ENCODE measurements at regions not wholly inside any gene's neighbourhood (a gene's known extent, or its start where the extent isn't known, plus 50 kb on each side); places are given as distances from the start of the nearest gene placed in this dataset.

GRCh38 chr6:139654888-139655782 lies 280.7 kb upstream of the CITED2 start:
- in situ Hi-C loops (cut with MboI; ENCODE audit: low pct_unique_long_range_greater_than_20kb, low sequenced_read_pairs), result no loop called here

GRCh38 chr6:139654309-139654708 lies 279.9 kb upstream of the CITED2 start:
- in situ Hi-C loops (cut with MboI; ENCODE audit: low pct_unique_long_range_greater_than_20kb, low sequenced_read_pairs), result no loop called here
- no peak for DNase-seq

More at GRCh38 chr6:139654888-139655782, 280.7 kb upstream of the CITED2 start:
- DNase-seq, result no peak

- in situ Hi-C loops (cut with MboI; ENCODE audit: low pct_unique_long_range_greater_than_20kb, low sequenced_read_pairs), result no loop called here
- DNase-seq, result no peak
Observed at GRCh38 chr6:139653111-139653510, 278.7 kb upstream of the CITED2 start.

- no peak for DNase-seq
- in situ Hi-C loops (cut with MboI; ENCODE audit: low pct_unique_long_range_greater_than_20kb, low sequenced_read_pairs), result no loop called here
Observed at GRCh38 chr6:139650941-139651340, 276.5 kb upstream of the CITED2 start.

- in situ Hi-C loops (cut with MboI; ENCODE audit: low pct_unique_long_range_greater_than_20kb, low sequenced_read_pairs), result loop anchor here (25.0 kb wide), 1 partner anchor 262 kb away; no protein-coding TSS in a partner anchor
- no peak for DNase-seq
Observed at GRCh38 chr6:139649732-139650131, 275.3 kb upstream of the CITED2 start.

- DNase-seq, result no peak
- in situ Hi-C loops (cut with MboI; ENCODE audit: low pct_unique_long_range_greater_than_20kb, low sequenced_read_pairs), result loop anchor here (25.0 kb wide), 1 partner anchor 262 kb away; no protein-coding TSS in a partner anchor
Observed at GRCh38 chr6:139649128-139649527, 274.7 kb upstream of the CITED2 start.

GRCh38 chr6:139648430-139649000 lies 274.1 kb upstream of the CITED2 start:
- in situ Hi-C loops (cut with MboI; ENCODE audit: low pct_unique_long_range_greater_than_20kb, low sequenced_read_pairs), result loop anchor here (25.0 kb wide), 1 partner anchor 261 kb away; no protein-coding TSS in a partner anchor

GRCh38 chr6:139647841-139648240 lies 273.4 kb upstream of the CITED2 start:
- in situ Hi-C loops (cut with MboI; ENCODE audit: low pct_unique_long_range_greater_than_20kb, low sequenced_read_pairs), result loop anchor here (25.0 kb wide), 1 partner anchor 261 kb away; no protein-coding TSS in a partner anchor
- DNase-seq, result no peak

More at GRCh38 chr6:139648430-139649000, 274.1 kb upstream of the CITED2 start:
- peak; percentile 89 for DNase-seq

GRCh38 chr6:139647016-139647415 lies 272.6 kb upstream of the CITED2 start:
- DNase-seq, result no peak
- in situ Hi-C loops (cut with MboI; ENCODE audit: low pct_unique_long_range_greater_than_20kb, low sequenced_read_pairs), result loop anchor here (25.0 kb wide), 1 partner anchor 260 kb away; no protein-coding TSS in a partner anchor

- in situ Hi-C loops (cut with MboI; ENCODE audit: low pct_unique_long_range_greater_than_20kb, low sequenced_read_pairs), result loop anchor here (25.0 kb wide), 1 partner anchor 258 kb away; no protein-coding TSS in a partner anchor
Observed at GRCh38 chr6:139644821-139645220, 270.4 kb upstream of the CITED2 start.

GRCh38 chr6:139643986-139644385 lies 269.5 kb upstream of the CITED2 start:
- in situ Hi-C loops (cut with MboI; ENCODE audit: low pct_unique_long_range_greater_than_20kb, low sequenced_read_pairs), result loop anchor here (25.0 kb wide), 1 partner anchor 257 kb away; no protein-coding TSS in a partner anchor

More at GRCh38 chr6:139644821-139645220, 270.4 kb upstream of the CITED2 start:
- no peak for DNase-seq

GRCh38 chr6:139642346-139642745 lies 267.9 kb upstream of the CITED2 start:
- in situ Hi-C loops (cut with MboI; ENCODE audit: low pct_unique_long_range_greater_than_20kb, low sequenced_read_pairs), result loop anchor here (25.0 kb wide), 1 partner anchor 255 kb away; no protein-coding TSS in a partner anchor
- no peak for DNase-seq

More at GRCh38 chr6:139643986-139644385, 269.5 kb upstream of the CITED2 start:
- no peak for DNase-seq

- DNase-seq, result peak; percentile 76
- in situ Hi-C loops (cut with MboI; ENCODE audit: low pct_unique_long_range_greater_than_20kb, low sequenced_read_pairs), result loop anchor here (25.0 kb wide), 1 partner anchor 254 kb away; no protein-coding TSS in a partner anchor
Observed at GRCh38 chr6:139641376-139641775, 266.9 kb upstream of the CITED2 start.

GRCh38 chr6:139640921-139641320 lies 266.5 kb upstream of the CITED2 start:
- peak; percentile 70 for DNase-seq
- in situ Hi-C loops (cut with MboI; ENCODE audit: low pct_unique_long_range_greater_than_20kb, low sequenced_read_pairs), result loop anchor here (25.0 kb wide), 1 partner anchor 254 kb away; no protein-coding TSS in a partner anchor

GRCh38 chr6:139640448-139640847 lies 266.0 kb upstream of the CITED2 start:
- DNase-seq, result peak; percentile 82
- in situ Hi-C loops (cut with MboI; ENCODE audit: low pct_unique_long_range_greater_than_20kb, low sequenced_read_pairs), result loop anchor here (25.0 kb wide), 1 partner anchor 253 kb away; no protein-coding TSS in a partner anchor

- in situ Hi-C loops (cut with MboI; ENCODE audit: low pct_unique_long_range_greater_than_20kb, low sequenced_read_pairs), result loop anchor here (25.0 kb wide), 1 partner anchor 252 kb away; no protein-coding TSS in a partner anchor
Observed at GRCh38 chr6:139639507-139639906, 265.1 kb upstream of the CITED2 start.

GRCh38 chr6:139638179-139638941 lies 263.9 kb upstream of the CITED2 start:
- DNase-seq, result no peak
- in situ Hi-C loops (cut with MboI; ENCODE audit: low pct_unique_long_range_greater_than_20kb, low sequenced_read_pairs), result loop anchor here (25.0 kb wide), 1 partner anchor 251 kb away; no protein-coding TSS in a partner anchor

More at GRCh38 chr6:139639507-139639906, 265.1 kb upstream of the CITED2 start:
- DNase-seq, result no peak

- in situ Hi-C loops (cut with MboI; ENCODE audit: low pct_unique_long_range_greater_than_20kb, low sequenced_read_pairs), result loop anchor here (25.0 kb wide), 1 partner anchor 250 kb away; no protein-coding TSS in a partner anchor
- DNase-seq, result no peak
Observed at GRCh38 chr6:139637766-139638165, 263.3 kb upstream of the CITED2 start.
